Umbilical cord (tissue), 1 donor: ENCODE measurements at regions not wholly inside any gene's neighbourhood (a gene's known extent, or its start where the extent isn't known, plus 50 kb on each side); places are given as distances from the start of the nearest gene placed in this dataset.
"Not testable (repeated sequence)": the region's sequence is repeated elsewhere in the genome, so short reads cannot be mapped to it uniquely, and the experiment has no call there.

ENCODE experiments used
- DNase-seq: peaks from one replicate; pipeline ENCODE4 v3.0.0-alpha.2; 2015; ENCODE audit warnings: low spot score

GRCh38 chr10:28733245-28733644 lies 55.9 kb downstream of the BAMBI start:
- DNase-seq = no peak

- no peak for DNase-seq
Measured at GRCh38 chr10:28733647-28734046, 56.3 kb downstream of the BAMBI start.

- peak; percentile 95 for DNase-seq
Measured at GRCh38 chr10:28734938-28735759, 57.8 kb downstream of the BAMBI start.

DNA sequence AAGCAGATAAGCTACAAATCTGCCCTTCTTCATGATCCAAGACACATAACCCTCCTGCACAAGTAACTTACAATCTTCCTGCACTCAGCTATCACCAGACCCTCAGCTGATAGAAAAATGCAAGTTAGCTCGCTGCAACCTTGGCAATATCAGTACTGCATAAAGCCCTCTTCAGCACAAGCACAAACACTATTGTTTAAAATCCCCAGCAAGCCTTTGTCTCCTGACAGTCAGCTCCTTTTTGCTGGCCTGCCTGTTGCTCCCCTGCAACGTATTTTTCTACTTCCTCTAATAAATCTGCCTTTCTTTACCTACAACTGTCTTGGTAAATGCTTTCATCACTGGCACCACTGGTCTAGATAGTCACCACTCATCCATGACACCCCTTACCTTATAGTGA lies 59.8 kb downstream of the BAMBI start:
- peak; percentile 36 for DNase-seq

GRCh38 chr10:28738200-28738599 lies 60.9 kb downstream of the BAMBI start:
- DNase-seq = no peak

DNA sequence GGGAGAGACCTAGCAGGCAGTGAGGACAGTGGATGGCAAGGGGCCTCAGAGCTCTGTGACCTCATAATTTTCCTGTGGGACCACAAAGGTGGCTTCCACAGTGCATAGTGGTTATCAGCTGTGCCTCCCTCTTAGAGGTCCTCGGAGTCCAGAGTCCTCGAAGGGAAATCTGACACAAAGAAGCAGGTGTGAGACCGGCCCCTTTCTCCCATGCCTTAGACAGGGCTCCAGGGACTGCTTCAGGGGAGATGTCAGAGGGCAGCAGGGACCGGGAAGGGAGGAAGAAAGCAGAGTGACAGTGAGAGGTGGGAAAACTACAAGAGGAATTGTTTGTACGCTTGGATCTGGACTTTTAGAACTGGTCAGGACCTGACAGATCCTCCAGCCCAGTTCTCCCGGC lies 66.3 kb downstream of the BAMBI start:
- DNase-seq = no peak

DNA sequence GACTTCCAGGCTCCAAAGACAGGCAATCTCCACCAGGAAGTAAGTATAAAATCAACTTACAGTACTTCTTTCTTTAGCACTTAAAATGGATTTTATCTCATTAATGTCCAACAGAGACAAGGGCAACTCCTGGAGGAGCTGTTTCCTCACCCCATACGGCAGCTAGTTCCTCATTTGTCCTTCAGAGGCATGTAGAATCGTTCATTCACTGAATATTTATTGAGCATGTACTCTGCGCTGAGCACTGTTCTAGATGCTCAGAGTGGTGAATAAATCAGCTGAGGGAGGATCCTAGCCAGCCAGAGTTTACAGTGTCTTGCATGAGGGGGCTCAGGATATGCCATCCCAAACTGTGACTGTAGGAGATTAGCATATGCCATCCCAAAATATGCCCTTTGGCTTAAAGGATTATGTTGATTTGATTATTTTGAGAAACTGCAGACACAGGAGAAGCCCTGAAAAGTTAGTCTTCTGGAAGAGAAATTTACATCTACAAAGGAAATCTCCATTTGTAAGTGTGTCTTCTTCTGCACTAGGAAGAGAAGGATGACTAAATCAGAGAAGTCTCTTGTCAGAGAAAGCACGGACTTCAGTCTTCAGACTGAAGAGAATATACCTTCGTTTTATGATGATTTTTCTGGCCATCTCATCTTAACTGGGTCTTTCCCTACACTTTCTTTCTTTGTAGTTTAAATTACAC lies 66.9 kb downstream of the BAMBI start:
- no peak for DNase-seq

DNA sequence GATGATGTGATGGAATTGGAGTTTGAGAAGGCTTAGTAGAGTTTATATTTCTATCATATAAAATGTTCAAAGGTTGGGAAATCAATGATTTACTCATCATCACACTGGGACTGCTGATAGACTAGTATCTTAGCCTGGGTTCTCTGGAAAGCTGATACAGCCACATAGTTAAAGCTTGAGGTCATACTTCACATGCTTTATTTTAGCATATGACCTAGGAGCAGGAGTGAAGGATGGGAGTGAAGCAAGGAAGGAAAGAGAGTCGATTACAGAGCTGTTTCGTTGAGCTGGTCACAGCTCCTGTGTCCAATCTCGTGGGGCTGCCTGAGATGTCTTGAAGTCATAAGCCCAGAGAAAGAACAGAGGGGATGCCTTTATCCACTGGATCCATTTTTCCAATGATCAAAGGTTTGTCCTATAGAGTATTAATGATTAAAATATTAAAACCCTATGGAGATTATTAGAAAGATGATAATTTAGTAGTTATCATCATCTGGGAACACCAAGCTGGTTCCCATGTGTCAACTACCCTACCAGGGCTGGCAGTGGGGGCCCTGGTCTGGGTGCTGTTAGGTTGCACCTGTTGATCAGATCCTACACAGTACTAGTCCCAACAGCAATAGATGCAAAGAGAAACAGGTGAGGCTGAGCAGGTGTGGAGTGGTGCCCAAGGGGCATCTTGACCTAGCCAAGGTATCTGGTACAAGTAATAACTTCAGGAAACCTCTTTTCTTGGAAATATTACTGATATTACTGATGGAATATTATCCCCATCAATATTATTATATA lies 77.8 kb downstream of the BAMBI start:
- peak; percentile 28 for DNase-seq

- peak; percentile 51 for DNase-seq
Measured at GRCh38 chr10:28761084-28761846, 83.9 kb downstream of the BAMBI start.

DNA sequence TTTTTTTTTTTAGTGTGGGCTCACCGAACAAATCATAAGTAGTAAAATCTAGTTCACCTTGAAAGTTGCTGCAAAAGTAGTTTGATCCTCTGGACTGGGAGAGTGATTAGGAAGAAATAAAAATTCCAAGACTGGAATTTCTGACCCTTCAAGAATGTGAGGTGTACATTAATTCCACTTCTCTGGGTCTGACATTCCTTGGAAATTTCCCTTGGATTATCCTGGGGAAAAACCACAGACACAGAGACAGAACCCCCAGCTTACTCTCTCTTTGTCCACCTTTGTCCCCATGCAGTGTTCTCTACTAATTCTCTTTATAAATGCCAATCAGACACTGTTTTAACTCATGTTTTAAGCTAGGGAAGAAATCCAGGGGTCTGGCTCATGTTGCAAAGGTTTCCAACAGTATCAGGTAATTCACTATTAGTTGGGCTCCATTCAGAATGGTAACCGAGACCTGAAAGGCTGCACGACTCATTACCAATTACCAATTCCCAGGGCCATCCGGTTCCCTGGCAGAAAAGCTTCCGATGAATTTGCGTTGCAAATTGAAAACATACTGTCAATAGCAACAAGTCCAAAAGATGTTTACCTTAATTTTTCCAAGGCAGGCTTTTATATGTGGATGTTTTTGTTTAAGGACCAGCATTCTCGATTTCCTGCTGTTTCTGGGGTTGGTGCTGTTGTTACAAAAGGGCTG lies 86.3 kb downstream of the BAMBI start:
- no peak for DNase-seq

- DNase-seq = no peak
Measured at GRCh38 chr10:28765641-28766040, 88.3 kb downstream of the BAMBI start.

DNA sequence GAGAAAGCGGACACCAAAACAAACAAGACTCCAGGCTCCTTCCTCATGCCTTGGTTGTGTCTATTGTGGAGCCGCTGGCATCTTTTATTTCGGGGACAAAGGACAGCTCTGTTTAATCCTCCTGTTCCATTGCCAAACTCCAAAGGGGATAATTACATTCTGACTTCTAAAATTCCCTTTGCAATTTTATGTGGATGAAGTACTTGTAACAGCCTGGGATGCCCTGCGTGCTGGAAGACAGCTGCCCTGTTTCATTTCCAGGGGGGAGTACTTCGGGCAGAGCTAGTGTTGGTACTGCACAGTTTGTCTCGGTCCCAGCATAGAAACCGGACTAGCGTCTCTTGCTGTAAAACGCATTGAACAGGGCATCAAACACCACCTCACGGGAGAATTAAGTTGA lies 90.9 kb downstream of the BAMBI start:
- DNase-seq = no peak

DNA sequence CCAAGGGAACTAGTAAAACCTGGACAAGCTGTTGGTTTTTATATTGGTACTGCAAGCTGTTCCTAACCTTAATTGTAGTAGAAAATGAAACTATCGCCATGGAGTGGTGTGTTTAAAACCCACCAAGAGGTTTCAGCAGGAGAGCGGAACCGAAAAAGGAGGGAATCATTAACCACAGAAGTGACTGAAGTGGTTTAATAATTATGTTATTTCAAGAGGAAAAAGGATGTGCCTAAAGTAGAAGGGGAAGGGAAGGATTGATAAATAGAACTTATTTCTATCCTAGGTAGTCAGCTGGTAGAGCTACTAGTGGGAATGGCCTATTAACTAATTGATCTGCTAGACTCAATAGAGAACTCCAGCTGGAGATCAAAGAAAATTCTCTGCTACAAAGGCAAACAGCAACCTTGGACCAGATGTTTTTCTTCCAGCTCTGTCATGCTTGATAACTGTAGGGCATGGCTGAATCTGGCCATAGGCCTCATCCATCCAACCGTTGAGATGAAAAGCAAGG lies 91.8 kb downstream of the BAMBI start:
- no peak for DNase-seq

GRCh38 chr10:28771580-28772090 lies 94.3 kb downstream of the BAMBI start:
- DNase-seq = not testable (repeated sequence)

- DNase-seq = no peak
Measured at GRCh38 chr10:28774051-28774995, 97.0 kb downstream of the BAMBI start.

- no peak for DNase-seq
Measured at GRCh38 chr10:28775773-28776172, 98.5 kb downstream of the BAMBI start.

DNA sequence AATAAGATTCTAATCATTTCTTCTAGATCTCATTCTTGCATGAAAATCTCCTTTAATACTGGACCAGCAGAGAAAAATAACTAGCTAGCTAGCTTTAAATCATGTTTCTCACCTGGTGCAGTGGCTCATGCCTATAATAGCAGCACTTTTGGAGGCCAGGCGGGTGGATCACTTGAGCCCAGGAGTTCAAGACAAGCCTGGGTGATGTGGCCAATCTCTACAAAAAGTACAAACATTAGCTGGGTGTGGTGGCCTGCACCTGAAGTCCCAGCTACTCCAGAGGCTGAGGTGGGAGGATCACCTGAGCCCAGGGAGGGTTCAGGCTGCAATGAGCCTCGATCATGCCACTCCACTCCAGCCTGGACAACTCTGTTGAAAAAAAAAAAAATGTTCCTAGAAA lies 99.2 kb downstream of the BAMBI start:
- no peak for DNase-seq

- DNase-seq = no peak
Measured at GRCh38 chr10:28777911-28778310, 100.6 kb downstream of the BAMBI start.

DNA sequence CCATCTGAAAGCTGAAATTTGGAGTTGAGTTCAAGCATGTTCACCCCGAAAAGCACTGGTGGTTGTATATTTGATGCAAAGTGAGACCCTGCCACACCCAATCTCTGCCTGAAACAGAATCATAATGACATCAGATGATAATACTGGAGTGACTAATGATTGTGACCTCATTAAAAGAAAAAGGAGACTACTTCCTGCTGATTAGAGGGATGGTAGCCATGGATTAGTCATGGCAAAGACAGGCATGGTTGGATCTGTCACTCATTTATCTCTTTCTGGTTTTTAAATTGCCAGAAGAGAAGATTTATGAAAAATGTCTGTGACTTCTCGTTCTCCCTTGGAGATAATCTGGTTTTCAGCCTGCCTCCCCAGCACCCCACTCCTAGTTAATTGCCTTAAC lies 101.2 kb downstream of the BAMBI start:
- DNase-seq = no peak
